NCI-H1417 treated with DMSO at 0.1 percent for 48 hours (cell line): ENCODE measurements at regions not wholly inside any gene's neighbourhood (a gene's known extent, or its start where the extent isn't known, plus 50 kb on each side); places are given as distances from the start of the nearest gene placed in this dataset.

Source experiments
- DNase-seq: peaks from one replicate; lab custom pipeline; 2025; lab: John Stamatoyannopoulos, UW

DNA sequence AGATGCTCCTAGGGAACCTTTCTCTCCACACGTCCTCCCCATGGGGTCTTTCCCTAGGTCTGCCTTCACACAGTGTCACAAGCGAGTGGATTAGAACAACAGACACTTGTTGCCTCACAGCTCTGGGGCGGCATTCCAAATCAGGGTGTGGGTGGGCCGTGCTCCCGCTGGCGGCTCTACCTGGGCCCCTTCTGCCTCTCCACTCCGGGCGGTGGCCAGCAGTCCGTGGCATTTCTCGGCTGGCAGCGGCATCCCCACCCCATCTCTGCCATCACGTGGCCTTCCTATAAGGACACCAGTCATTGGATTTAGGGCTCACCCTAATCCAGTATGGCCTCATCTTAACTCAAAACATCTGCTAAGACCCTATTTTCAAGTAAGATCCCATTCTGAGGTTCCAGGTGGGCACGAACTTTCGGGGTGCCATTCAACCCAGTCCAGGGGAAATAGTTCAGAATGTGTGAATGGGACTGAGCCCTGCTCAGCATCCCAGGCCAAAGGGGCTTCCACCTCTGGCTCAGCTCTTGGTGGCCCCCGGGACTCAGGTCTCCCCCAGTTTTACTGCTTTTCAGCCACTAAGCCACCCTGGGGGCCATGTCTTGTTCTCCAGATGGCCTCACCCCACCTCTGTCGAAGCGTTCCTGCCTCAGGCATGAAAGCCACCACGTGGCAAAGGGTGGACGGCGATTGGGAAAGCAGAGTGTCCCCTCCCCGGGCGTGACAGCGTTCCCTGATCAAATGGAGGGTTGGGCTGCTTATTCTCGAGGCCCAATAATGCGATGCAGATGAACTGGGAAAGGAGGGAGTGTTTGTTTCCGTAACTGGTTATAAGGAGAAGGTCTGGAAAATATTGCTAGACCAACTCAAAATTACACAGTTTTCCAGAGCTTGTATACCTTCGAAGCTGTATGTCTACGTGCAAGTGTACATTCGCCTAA is 350.0 kb downstream of the GLRX3 start:
- no peak for DNase-seq

GRCh38 chr10:130486906-130487305 is 350.7 kb downstream of the GLRX3 start:
- DNase-seq = no peak

GRCh38 chr10:130487566-130487965 is 351.4 kb downstream of the GLRX3 start:
- DNase-seq = no peak

DNA sequence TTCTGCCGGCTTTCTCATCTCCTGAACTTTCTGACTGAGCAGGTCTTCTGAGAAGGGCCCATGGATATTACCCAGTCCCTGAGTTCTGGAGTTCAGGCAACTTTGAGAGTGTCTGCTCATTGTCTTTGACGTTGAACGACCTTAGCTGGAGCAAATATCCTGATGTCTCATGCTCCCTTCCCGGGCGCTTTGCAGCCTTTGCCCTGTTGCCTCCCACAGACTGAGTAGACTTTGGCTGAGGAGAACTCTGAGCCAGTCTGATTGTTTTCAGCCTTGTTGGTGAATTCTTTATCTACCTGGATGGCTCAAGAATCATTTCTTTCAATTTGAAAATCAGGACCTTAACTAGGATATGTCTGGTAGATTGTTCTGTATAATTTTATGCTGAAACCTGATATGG is 353.7 kb downstream of the GLRX3 start:
- DNase-seq = no peak

DNA sequence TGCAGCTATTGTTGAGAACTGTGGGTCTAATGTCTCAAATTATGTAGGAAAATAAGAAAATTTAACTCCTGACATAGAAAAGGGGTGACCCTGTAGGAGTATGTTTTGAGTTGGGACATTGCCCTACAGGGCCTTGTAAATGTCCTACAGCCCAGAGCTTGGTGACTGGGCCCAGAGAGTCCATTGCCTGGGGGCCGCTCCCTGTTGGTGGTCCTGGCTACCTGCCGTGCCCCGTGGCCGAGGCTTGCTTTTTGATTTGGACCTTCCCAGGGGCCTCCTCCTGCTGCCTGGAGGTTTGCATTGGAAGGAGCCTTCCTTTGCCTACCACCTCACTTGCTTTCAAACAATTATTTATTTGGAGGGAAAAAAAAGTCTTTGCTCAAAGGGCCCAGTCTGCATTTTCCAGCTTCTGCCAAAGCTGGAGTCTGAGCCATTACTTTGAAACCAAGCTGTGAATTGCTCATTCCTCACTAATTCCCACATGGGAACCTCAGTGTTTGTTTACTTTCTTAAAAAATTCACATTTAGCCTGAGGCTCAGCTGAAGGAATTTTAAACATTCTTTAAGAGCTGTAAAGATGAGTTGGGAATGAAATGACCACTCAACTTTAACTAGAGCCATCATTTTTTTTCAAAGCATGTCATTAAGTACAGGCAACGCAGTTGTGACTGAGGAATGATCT is 355.0 kb downstream of the GLRX3 start:
- no peak for DNase-seq

DNA sequence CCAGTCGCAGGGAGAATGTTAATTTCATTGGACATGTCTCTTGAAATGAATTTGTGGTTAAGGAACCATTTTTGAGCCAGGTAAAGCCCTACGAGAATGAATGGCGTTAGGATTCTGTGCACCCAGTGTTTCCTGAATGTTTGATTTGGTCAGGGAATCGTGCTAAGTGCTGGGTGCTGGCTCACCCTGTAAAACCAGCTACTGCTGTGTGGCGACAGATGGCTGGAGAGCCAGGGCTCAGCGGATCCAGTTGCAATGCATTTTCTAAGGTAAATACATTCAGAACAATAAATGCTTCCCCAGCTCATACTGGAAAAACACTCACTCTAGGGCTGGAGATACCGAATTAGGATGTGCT is 355.5 kb downstream of the GLRX3 start:
- DNase-seq = no peak

- no peak for DNase-seq
Observed at GRCh38 chr10:130492266-130492934, 356.2 kb downstream of the GLRX3 start.

GRCh38 chr10:130493021-130493420 is 356.8 kb downstream of the GLRX3 start:
- no peak for DNase-seq

DNA sequence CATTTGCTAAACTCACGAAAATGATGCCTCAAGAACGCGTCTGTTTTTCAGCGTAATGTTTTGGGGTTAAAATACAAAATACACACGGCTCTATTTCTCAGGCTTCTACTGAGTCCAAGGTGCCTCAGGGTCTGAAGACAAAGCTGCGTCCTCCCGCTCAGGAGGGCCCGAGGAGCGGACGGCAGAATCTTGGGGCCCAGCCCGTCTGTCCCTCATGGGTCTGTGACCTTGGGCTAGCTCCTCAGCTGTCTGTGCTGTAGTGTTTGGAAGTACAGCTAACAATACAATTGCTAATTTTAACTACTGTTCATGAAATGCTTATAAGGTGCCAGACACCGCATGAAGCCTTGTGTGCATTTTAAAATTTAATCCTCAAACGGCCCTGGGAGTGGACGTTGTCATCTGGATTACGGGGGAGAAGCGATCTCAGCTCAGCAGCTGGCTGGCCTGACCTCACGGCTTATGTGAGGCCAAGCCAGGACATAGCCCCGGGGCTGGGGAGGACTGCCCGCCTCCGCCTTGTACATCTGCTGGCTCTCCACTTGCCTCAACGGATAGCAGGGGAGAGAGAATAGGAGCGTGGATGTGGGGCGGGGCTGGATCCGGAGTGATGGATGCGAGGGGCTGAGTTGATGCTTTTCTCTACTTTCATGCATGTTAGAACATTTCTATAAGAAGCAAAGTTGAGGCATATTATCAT is 357.4 kb downstream of the GLRX3 start:
- DNase-seq = no peak

- DNase-seq = no peak
Observed at GRCh38 chr10:130495116-130495862, 359.1 kb downstream of the GLRX3 start.

- no peak for DNase-seq
Observed at GRCh38 chr10:130495891-130496636, 359.9 kb downstream of the GLRX3 start.

GRCh38 chr10:130497056-130498010 is 361.1 kb downstream of the GLRX3 start:
- no peak for DNase-seq

DNA sequence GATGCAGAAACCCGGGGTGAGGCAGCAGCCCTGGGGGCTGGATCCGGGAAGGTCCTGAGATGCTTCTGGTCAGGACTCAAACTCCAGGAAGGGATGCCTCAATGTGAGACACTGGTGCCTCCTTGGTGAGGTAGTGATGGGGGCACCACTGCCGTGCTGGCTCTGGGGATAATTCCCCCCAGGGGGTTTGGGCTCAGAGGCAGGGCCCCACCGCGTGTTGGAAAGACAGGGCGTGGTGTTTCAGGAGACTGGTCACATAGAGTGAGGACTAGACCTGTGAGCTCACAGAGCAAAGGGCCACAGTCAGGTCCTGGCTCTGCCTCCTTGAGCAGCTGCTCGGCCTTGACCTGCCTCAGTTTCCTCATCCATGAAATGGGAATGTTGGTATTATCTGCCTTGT is 361.9 kb downstream of the GLRX3 start:
- DNase-seq = no peak

- DNase-seq = no peak
Observed at GRCh38 chr10:130498934-130499333, 362.7 kb downstream of the GLRX3 start.

GRCh38 chr10:130499541-130499940 is 363.4 kb downstream of the GLRX3 start:
- no peak for DNase-seq

GRCh38 chr10:130500261-130501000 is 364.2 kb downstream of the GLRX3 start:
- DNase-seq = no peak

DNA sequence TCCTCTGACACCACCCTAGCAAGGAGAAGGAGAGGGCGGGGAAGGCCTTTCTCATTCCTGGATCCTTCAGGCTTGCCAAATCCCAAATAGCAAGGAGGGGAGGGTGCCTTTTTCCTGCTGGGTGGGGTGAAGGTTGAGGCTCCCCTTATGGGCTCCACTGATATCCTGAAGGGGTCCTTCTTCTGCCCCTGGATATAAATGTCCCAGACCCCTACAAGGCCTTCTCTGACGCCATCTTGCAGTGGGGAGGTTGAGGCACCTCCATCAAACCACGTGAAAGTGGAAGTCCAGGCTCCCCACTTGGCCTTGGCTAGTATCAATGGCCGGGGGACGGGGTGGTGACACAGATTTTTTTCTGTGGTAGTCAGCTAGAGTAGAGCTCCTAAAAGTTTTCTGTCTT is 371.3 kb downstream of the GLRX3 start:
- DNase-seq = no peak

GRCh38 chr10:130509881-130510689 is 373.9 kb downstream of the GLRX3 start:
- no peak for DNase-seq
